LNCAP (cell line): ENCODE measurements at regions not wholly inside any gene's neighbourhood (a gene's known extent, or its start where the extent isn't known, plus 50 kb on each side); places are given as distances from the start of the nearest gene placed in this dataset.

Experiments used
- CTCF ChIP-seq: fragments of 450-650 bp; IDR thresholded peaks from 2 replicates; pipeline ENCODE4 v1.5.1; 2017; ENCODE audit warnings: mild to moderate bottlenecking

- no peak for TF ChIP-seq CTCF
Measured at GRCh38 chr2:60623040-60623439, 69.6 kb upstream of the BCL11A start.

DNA sequence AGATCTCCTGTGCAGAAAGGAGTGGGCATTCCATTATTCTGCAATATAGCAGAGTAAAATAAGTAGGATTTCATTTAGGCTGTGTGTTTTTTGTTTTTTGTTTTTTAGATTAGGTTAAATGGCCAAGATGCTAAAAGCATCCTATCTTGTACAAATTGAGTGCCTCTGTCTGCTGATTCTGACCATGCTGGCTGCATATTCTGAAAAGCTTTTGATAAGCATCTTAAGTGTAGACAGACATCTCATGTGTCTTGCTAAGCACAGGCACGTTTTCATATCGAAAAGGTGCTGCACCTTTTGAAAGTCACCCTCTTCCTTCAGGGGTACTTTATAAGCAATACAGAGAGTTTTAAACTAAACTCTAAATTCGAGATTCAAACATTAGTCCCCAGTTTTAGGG is 74.0 kb upstream of the BCL11A start:
- TF ChIP-seq CTCF = no peak

DNA sequence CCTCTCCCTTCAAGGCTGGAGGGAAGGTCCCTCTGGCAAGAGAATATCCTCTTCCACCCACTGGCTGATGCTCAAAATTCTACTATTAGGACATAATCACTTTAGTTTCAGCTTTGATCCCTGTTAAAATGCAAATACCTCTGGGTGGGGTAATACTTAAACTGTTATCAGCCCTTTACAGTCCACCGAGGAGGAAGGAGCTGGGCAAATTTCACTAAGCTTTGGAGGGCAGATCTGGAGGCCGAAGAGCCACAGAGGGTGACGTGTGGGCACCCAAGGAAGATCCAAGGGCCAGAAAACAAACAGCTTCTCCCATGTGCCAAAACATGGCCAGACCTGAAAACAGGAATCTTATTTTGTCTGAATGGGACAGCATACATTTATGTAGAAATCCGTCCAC is 74.6 kb upstream of the BCL11A start:
- no peak for TF ChIP-seq CTCF

GRCh38 chr2:60628615-60629304 is 75.3 kb upstream of the BCL11A start:
- no peak for TF ChIP-seq CTCF

DNA sequence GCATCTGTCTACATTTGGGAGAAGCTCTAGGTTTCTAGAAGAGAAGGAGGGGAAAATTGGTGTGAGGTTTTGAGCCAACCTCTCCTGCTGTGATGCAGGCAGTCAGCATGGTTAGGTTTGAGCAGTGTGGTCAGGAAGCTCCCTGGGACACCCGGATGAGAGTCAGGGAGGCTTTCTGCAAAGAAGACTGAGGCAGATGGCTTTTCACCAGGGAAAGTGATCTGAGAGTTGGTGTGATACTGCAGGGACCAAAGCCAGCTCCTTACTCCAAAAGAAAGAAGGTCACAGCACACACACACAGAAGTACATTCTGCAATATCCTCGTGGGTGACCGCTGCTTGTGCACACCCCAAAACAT is 75.8 kb upstream of the BCL11A start:
- TF ChIP-seq CTCF = no peak

DNA sequence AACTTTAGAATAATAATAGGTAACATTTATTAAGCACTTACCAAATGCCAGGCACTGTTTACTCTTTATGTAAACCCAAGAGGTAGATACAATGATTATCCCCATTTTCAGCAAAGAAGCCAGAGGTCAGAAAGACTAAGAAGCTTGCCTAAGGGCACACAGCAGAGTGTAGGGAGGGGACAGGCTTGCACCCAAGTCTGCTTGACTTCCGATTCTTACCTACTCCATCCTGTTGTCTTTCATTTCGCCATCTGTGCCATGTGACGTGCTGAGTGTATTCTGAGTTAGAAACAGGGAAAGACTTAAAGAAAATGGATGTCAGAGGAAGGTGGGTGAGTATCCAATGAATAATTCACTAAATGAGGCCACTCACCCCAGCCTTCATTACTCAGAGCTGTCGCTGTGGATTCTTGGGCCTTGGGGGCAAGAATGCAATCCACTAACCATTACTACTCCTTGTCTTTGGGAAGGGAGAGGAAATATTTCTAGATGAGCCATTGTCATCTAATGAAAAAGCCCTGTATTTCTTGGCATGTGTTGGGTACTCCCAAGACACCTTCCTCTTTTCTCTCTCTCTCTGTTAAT is 76.4 kb upstream of the BCL11A start:
- no peak for TF ChIP-seq CTCF

- TF ChIP-seq CTCF = no peak
Measured at GRCh38 chr2:60633615-60634014, 80.2 kb upstream of the BCL11A start.

GRCh38 chr2:60634438-60634837 is 81.0 kb upstream of the BCL11A start:
- no peak for TF ChIP-seq CTCF
